ENCODE measurements at regions not wholly inside any gene's neighbourhood (a gene's known extent, or its start where the extent isn't known, plus 50 kb on each side); places are given as distances from the start of the nearest gene placed in this dataset.

- no peak overlapping the region for H3K27ac ChIP-seq (ENCODE audit: low read depth, low read length)
- no peak overlapping the region for H4K91ac ChIP-seq (ENCODE audit: low read depth, low read length)
- H3K4me1 ChIP-seq (ENCODE audit: control insufficient read depth in 1 of 2, insufficient read depth in 2 of 2, low read length in 2 of 2): no peaks in the 10 kb centered on the region
- no peak overlapping the region for H4K12ac ChIP-seq (ENCODE audit: low read depth, low read length)
- no peak for DNase-seq
- H3K36me3 ChIP-seq (ENCODE audit: control insufficient read depth in 1 of 2, insufficient read depth in 2 of 2, low read length in 2 of 2): no peaks in the 10 kb centered on the region
- no peak overlapping the region for H3K4ac ChIP-seq (ENCODE audit: low read depth, low read length)
- no peak overlapping the region for H3K18ac ChIP-seq (ENCODE audit: low read length)
- H3K9me3 ChIP-seq (ENCODE audit: insufficient read depth, low read depth, low read length): no peaks in the 10 kb centered on the region
- no peaks in the 10 kb centered on the region for H3K79me2 ChIP-seq (ENCODE audit: control insufficient read depth, insufficient read depth, low read length, poor library complexity)
- H3K4me2 ChIP-seq (ENCODE audit: low read length): no peak overlapping the region
- no peak overlapping the region for H3K23ac ChIP-seq (ENCODE audit: low read length)
- H3K9ac ChIP-seq (ENCODE audit: low read length): no peak overlapping the region
- no peak overlapping the region for H2BK5ac ChIP-seq (ENCODE audit: low read depth, low read length, poor library complexity)
- H2BK120ac ChIP-seq (ENCODE audit: insufficient read depth, low read length, poor library complexity): no peak overlapping the region
- no peak overlapping the region for H3K14ac ChIP-seq (ENCODE audit: low read length)
- no peak overlapping the region for H2BK12ac ChIP-seq (ENCODE audit: low read length)
- H4K8ac ChIP-seq (ENCODE audit: low read depth, low read length): no peak overlapping the region
- no CpG with 5 or more reads among the region's 4 CpGs for WGBS (ENCODE audit: extremely low coverage, insufficient coverage, insufficient read length)
- H2AFZ ChIP-seq (ENCODE audit: insufficient read depth, low read length, poor library complexity): no peak overlapping the region
- no peak overlapping the region for H3K4me3 ChIP-seq (ENCODE audit: low read depth, low read length)
- H3K27me3 ChIP-seq (ENCODE audit: insufficient read depth, low read length): no peaks in the 10 kb centered on the region
- no peak overlapping the region for H2AK5ac ChIP-seq (ENCODE audit: low read length)
- H3K79me1 ChIP-seq (ENCODE audit: low read length): no peaks in the 10 kb centered on the region
Measured at GRCh38 chr5:164637931-164638521, 1132.6 kb downstream of the MAT2B start.

DNA sequence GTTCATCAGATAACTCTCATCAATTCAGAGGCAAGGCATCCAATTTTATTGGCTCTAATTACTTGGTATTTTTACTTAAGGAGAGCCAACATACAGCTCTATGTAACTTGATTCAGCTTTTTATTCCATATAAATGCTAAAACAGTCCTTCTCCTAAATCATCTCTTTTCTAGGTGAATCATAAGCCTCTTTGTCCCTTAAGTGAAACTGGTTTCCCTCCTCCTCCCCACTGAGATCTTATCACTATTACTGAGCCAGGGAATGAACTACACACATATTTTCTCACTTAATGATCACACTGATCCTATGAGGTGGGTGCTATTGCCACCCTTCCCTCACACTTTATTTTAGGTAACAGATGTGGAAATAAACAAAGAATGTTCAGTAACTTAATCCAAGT, 1143.8 kb downstream of the MAT2B start:
- no peak overlapping the region for H3K4me2 ChIP-seq (ENCODE audit: low read length)
- H3K4me3 ChIP-seq (ENCODE audit: low read depth, low read length): no peak overlapping the region
- no peaks in the 10 kb centered on the region for H3K79me1 ChIP-seq (ENCODE audit: low read length)
- no peak overlapping the region for H3K18ac ChIP-seq (ENCODE audit: low read length)
- no peak overlapping the region for H3K27ac ChIP-seq (ENCODE audit: low read depth, low read length)
- no peak overlapping the region for H2AFZ ChIP-seq (ENCODE audit: insufficient read depth, low read length, poor library complexity)
- no peaks in the 10 kb centered on the region for H3K27me3 ChIP-seq (ENCODE audit: insufficient read depth, low read length)
- H2BK5ac ChIP-seq (ENCODE audit: low read depth, low read length, poor library complexity): no peak overlapping the region
- no peak overlapping the region for H2BK120ac ChIP-seq (ENCODE audit: insufficient read depth, low read length, poor library complexity)
- H2AK5ac ChIP-seq (ENCODE audit: low read length): no peak overlapping the region
- no peaks in the 10 kb centered on the region for H3K79me2 ChIP-seq (ENCODE audit: control insufficient read depth, insufficient read depth, low read length, poor library complexity)
- no peak overlapping the region for H3K14ac ChIP-seq (ENCODE audit: low read length)
- H3K4me1 ChIP-seq (ENCODE audit: control insufficient read depth in 1 of 2, insufficient read depth in 2 of 2, low read length in 2 of 2): no peaks in the 10 kb centered on the region
- H3K4ac ChIP-seq (ENCODE audit: low read depth, low read length): no peak overlapping the region
- no peaks in the 10 kb centered on the region for H3K9me3 ChIP-seq (ENCODE audit: insufficient read depth, low read depth, low read length)
- H4K12ac ChIP-seq (ENCODE audit: low read depth, low read length): no peak overlapping the region
- H4K91ac ChIP-seq (ENCODE audit: low read depth, low read length): no peak overlapping the region
- no peak overlapping the region for H3K9ac ChIP-seq (ENCODE audit: low read length)
- H2BK12ac ChIP-seq (ENCODE audit: low read length): no peak overlapping the region
- H4K8ac ChIP-seq (ENCODE audit: low read depth, low read length): no peak overlapping the region
- DNase-seq: peak in 1 of 2 donors; percentile 68
- no peak overlapping the region for H3K23ac ChIP-seq (ENCODE audit: low read length)
- H3K36me3 ChIP-seq (ENCODE audit: control insufficient read depth in 1 of 2, insufficient read depth in 2 of 2, low read length in 2 of 2): no peaks in the 10 kb centered on the region

GRCh38 chr5:164650427-164650826, 1145.0 kb downstream of the MAT2B start:
- DNase-seq: no peak
- no peaks in the 10 kb centered on the region for H3K4me1 ChIP-seq (ENCODE audit: control insufficient read depth in 1 of 2, insufficient read depth in 2 of 2, low read length in 2 of 2)
- H3K4me2 ChIP-seq (ENCODE audit: low read length): no peak overlapping the region
- WGBS (ENCODE audit: extremely low coverage, insufficient coverage, insufficient read length): no CpG with 5 or more reads among the region's 1 CpG
- no peak overlapping the region for H3K4me3 ChIP-seq (ENCODE audit: low read depth, low read length)
- no peaks in the 10 kb centered on the region for H3K79me1 ChIP-seq (ENCODE audit: low read length)
- no peaks in the 10 kb centered on the region for H3K9me3 ChIP-seq (ENCODE audit: insufficient read depth, low read depth, low read length)
- no peak overlapping the region for H2BK12ac ChIP-seq (ENCODE audit: low read length)
- no peaks in the 10 kb centered on the region for H3K27me3 ChIP-seq (ENCODE audit: insufficient read depth, low read length)
- H3K23ac ChIP-seq (ENCODE audit: low read length): no peak overlapping the region
- H3K18ac ChIP-seq (ENCODE audit: low read length): no peak overlapping the region
- no peak overlapping the region for H3K4ac ChIP-seq (ENCODE audit: low read depth, low read length)
- no peak overlapping the region for H4K8ac ChIP-seq (ENCODE audit: low read depth, low read length)
- no peak overlapping the region for H2BK120ac ChIP-seq (ENCODE audit: insufficient read depth, low read length, poor library complexity)
- no peak overlapping the region for H4K12ac ChIP-seq (ENCODE audit: low read depth, low read length)
- no peaks in the 10 kb centered on the region for H3K36me3 ChIP-seq (ENCODE audit: control insufficient read depth in 1 of 2, insufficient read depth in 2 of 2, low read length in 2 of 2)
- H2BK5ac ChIP-seq (ENCODE audit: low read depth, low read length, poor library complexity): no peak overlapping the region
- no peak overlapping the region for H3K14ac ChIP-seq (ENCODE audit: low read length)
- no peaks in the 10 kb centered on the region for H3K79me2 ChIP-seq (ENCODE audit: control insufficient read depth, insufficient read depth, low read length, poor library complexity)
- no peak overlapping the region for H2AK5ac ChIP-seq (ENCODE audit: low read length)
- H4K91ac ChIP-seq (ENCODE audit: low read depth, low read length): no peak overlapping the region
- no peak overlapping the region for H3K9ac ChIP-seq (ENCODE audit: low read length)
- H2AFZ ChIP-seq (ENCODE audit: insufficient read depth, low read length, poor library complexity): no peak overlapping the region
- no peak overlapping the region for H3K27ac ChIP-seq (ENCODE audit: low read depth, low read length)

- H2AFZ ChIP-seq (ENCODE audit: insufficient read depth, low read length, poor library complexity): no peak overlapping the region
- H3K4ac ChIP-seq (ENCODE audit: low read depth, low read length): no peak overlapping the region
- no peaks in the 10 kb centered on the region for H3K79me2 ChIP-seq (ENCODE audit: control insufficient read depth, insufficient read depth, low read length, poor library complexity)
- WGBS (ENCODE audit: extremely low coverage, insufficient coverage, insufficient read length): no CpG with 5 or more reads among the region's 7 CpGs
- H3K79me1 ChIP-seq (ENCODE audit: low read length): no peaks in the 10 kb centered on the region
- no peak overlapping the region for H4K8ac ChIP-seq (ENCODE audit: low read depth, low read length)
- no peak overlapping the region for H4K91ac ChIP-seq (ENCODE audit: low read depth, low read length)
- no peak overlapping the region for H2BK5ac ChIP-seq (ENCODE audit: low read depth, low read length, poor library complexity)
- H2AK5ac ChIP-seq (ENCODE audit: low read length): no peak overlapping the region
- no peak overlapping the region for H3K9ac ChIP-seq (ENCODE audit: low read length)
- H3K18ac ChIP-seq (ENCODE audit: low read length): no peak overlapping the region
- no peak for DNase-seq
- H3K4me1 ChIP-seq (ENCODE audit: control insufficient read depth in 1 of 2, insufficient read depth in 2 of 2, low read length in 2 of 2): no peaks in the 10 kb centered on the region
- H3K23ac ChIP-seq (ENCODE audit: low read length): no peak overlapping the region
- no peak overlapping the region for H4K12ac ChIP-seq (ENCODE audit: low read depth, low read length)
- no peaks in the 10 kb centered on the region for H3K36me3 ChIP-seq (ENCODE audit: control insufficient read depth in 1 of 2, insufficient read depth in 2 of 2, low read length in 2 of 2)
- no peak overlapping the region for H3K14ac ChIP-seq (ENCODE audit: low read length)
- H3K4me3 ChIP-seq (ENCODE audit: low read depth, low read length): no peak overlapping the region
- no peak overlapping the region for H3K4me2 ChIP-seq (ENCODE audit: low read length)
- H2BK120ac ChIP-seq (ENCODE audit: insufficient read depth, low read length, poor library complexity): no peak overlapping the region
- H3K27ac ChIP-seq (ENCODE audit: low read depth, low read length): no peak overlapping the region
- H2BK12ac ChIP-seq (ENCODE audit: low read length): no peak overlapping the region
- H3K9me3 ChIP-seq (ENCODE audit: insufficient read depth, low read depth, low read length): no peaks in the 10 kb centered on the region
- H3K27me3 ChIP-seq (ENCODE audit: insufficient read depth, low read length): no peaks in the 10 kb centered on the region
Measured at GRCh38 chr5:164651546-164652275, 1146.3 kb downstream of the MAT2B start.

Measured in trophoblast cell (in vitro differentiated cells and primary cell).